Pancreas (tissue), 10 donors: ENCODE measurements at regions not wholly inside any gene's neighbourhood (a gene's known extent, or its start where the extent isn't known, plus 50 kb on each side); places are given as distances from the start of the nearest gene placed in this dataset.

Experiments used
- ATAC-seq, 4 donors: fragments of 200-7000 bp; cut with Tn5 transposase; one replicate each; pipeline versions ENCODE4 v1.8.0 to v1.9.1; 2020; ENCODE audit warnings: mild to moderate bottlenecking in 4 of 4, moderate library complexity in 4 of 4
- DNase-seq, 6 donors: peaks; one replicate each; pipeline ENCODE4 v3.0.0-alpha.2; 2020
- FAIRE-seq: peaks from 2 replicates; lab custom pipeline; 2012; peaks lifted over from hg19 to GRCh38; lab: Jason Lieb, UNC
- H3K27ac ChIP-seq, 4 donors: fragments of 200-600 bp; sonication (generic); 1 replicate in 3 of 4; 2 replicates in 1 of 4; pipeline versions ENCODE4 v1.5.0 to v1.8.0; 2020
- H3K27me3 ChIP-seq, 4 donors: fragments of 200-600 bp; one replicate each; pipeline ENCODE4 v1.8.0; 2021
- H3K36me3 ChIP-seq, 3 donors: fragments of 200-600 bp; sonication (generic) in 1 of 3; one replicate each; pipeline versions ENCODE4 v1.5.0 to v1.8.0; 2020 to 2021
- H3K4me1 ChIP-seq, 3 donors: fragments of 200-600 bp; one replicate each; pipeline ENCODE4 v1.8.0; 2021
- H3K4me3 ChIP-seq, 4 donors: fragments of 200-600 bp; sonication (generic) in 2 of 4; one replicate each; pipeline versions ENCODE4 v1.5.0 to v1.8.0; 2020 to 2021
- H3K9me3 ChIP-seq, 4 donors: fragments of 200-600 bp; one replicate each; pipeline ENCODE4 v1.8.0; 2021
- CTCF ChIP-seq, 4 donors: fragments of 200-600 bp; sonication (generic) in 3 of 4; IDR thresholded peaks; one replicate each; pipeline versions ENCODE4 v1.5.0 to v1.8.0; 2021; ENCODE audit warnings: antibody characterized with exemption in 4 of 4
- WGBS, 2 donors: extraction: QIAGEN DNeasy Blood & Tissue Kit; methylation state at CpG; one replicate each; pipeline ENCODE4 v1.1.7; 2013; 5-methylcytosine and 5-hydroxymethylcytosine counted together
- intact Hi-C, 3 donors: fragments of 100-400 bp; cut with DNase I; formaldehyde crosslinking; loops; one replicate each; pipeline versions ENCODE4 v1.11.1 to v1.14.2; 2022
- donor health status: healthy with polysubstance abuse.
- donor health status: DM: no; HTN: no; CAD: no; lungs with moderate emphysema.
- donor health status: DM: no; HTN: no; CAD: no.
- donor health status: control.
- donor health status: control.
- donor health status: Bipolar disorder and iron deficiency.
- donor health status: DM: yes; HTN: yes; CAD: no.
- donor health status: DM: no; HTN: no; CAD: no.
- donor health status: DM: no; HTN: no; CAD: no.
- donor health status: DM: yes; HTN: yes; CAD: no.

- FAIRE-seq (no peak), ATAC-seq (no peak), DNase-seq (no peak)
- no peak overlapping the region for H3K4me3 ChIP-seq
- no peaks in the 10 kb centered on the region for H3K9me3 ChIP-seq
- H3K27me3 ChIP-seq: no peaks in the 10 kb centered on the region
- H3K4me1 ChIP-seq: no peaks in the 10 kb centered on the region
- intact Hi-C loops: no loop called here
- no peaks in the 10 kb centered on the region for H3K36me3 ChIP-seq
- H3K27ac ChIP-seq: no peak overlapping the region
- TF ChIP-seq CTCF (IDR thresholded peaks at IDR 0.05): no peak
- 30 to 37% methylated on average over 6 of the region's 6 CpGs for WGBS, 2 donors
These were observed 296.0 kb upstream of the MGAT5 start for GRCh38 chr2:133957724-133958480.

GRCh38 chr2:133959066-133959465, 294.8 kb upstream of the MGAT5 start:
- intact Hi-C loops: no loop called here

GRCh38 chr2:133966720-133967304, 287.1 kb upstream of the MGAT5 start:
- Histone ChIP-seq H3K4me3 (no peak overlapping the region), H3K27ac (no peak overlapping the region), H3K27me3 (no peaks in the 10 kb centered on the region), H3K9me3 (no peaks in the 10 kb centered on the region), H3K36me3 (no peaks in the 10 kb centered on the region), H3K4me1 (no peaks in the 10 kb centered on the region)
- ATAC-seq: no peak
- TF ChIP-seq CTCF (IDR thresholded peaks at IDR 0.05): no peak
- DNase-seq: no peak
- FAIRE-seq: no peak
- 58% methylated on average over 4 of the region's 4 CpGs for WGBS, 2 donors
- intact Hi-C loops: no loop called here

More at GRCh38 chr2:133959066-133959465, 294.8 kb upstream of the MGAT5 start:
- ATAC-seq (no peak), FAIRE-seq (no peak), DNase-seq (no peak)
- Histone ChIP-seq H3K4me3 (no peak overlapping the region), H3K36me3 (no peaks in the 10 kb centered on the region), H3K27me3 (no peaks in the 10 kb centered on the region), H3K9me3 (no peaks in the 10 kb centered on the region), H3K27ac (no peak overlapping the region), H3K4me1 (no peaks in the 10 kb centered on the region)
- no peak for TF ChIP-seq CTCF (IDR thresholded peaks at IDR 0.05)
- 63 to 80% methylated on average over 1 of the region's 1 CpG for WGBS, 2 donors

GRCh38 chr2:133967326-133967725, 286.5 kb upstream of the MGAT5 start:
- DNase-seq: no peak
- Histone ChIP-seq H3K4me1 (no peaks in the 10 kb centered on the region), H3K36me3 (no peaks in the 10 kb centered on the region), H3K27me3 (no peaks in the 10 kb centered on the region), H3K9me3 (no peaks in the 10 kb centered on the region), H3K4me3 (no peak overlapping the region), H3K27ac (no peak overlapping the region)
- ATAC-seq: no peak
- TF ChIP-seq CTCF (IDR thresholded peaks at IDR 0.05): no peak
- intact Hi-C loops: no loop called here
- FAIRE-seq: no peak
- 56 to 64% methylated on average over 4 of the region's 4 CpGs for WGBS, 2 donors

- WGBS, 2 donors: 80 to 86% methylated on average over 3 of the region's 3 CpGs
- ATAC-seq (peak in 1 of 4 donors; percentile 42), DNase-seq (no peak), FAIRE-seq (no peak)
- Histone ChIP-seq H3K36me3 (no peaks in the 10 kb centered on the region), H3K4me1 (no peaks in the 10 kb centered on the region), H3K9me3 (no peaks in the 10 kb centered on the region), H3K27ac (no peak overlapping the region), H3K4me3 (no peak overlapping the region), H3K27me3 (no peaks in the 10 kb centered on the region)
- intact Hi-C loops: no loop called here
- TF ChIP-seq CTCF (IDR thresholded peaks at IDR 0.05): no peak
These were observed 285.4 kb upstream of the MGAT5 start for GRCh38 chr2:133968446-133968845.
